Transverse colon (tissue), 4 donors: ENCODE measurements at regions not wholly inside any gene's neighbourhood (a gene's known extent, or its start where the extent isn't known, plus 50 kb on each side); places are given as distances from the start of the nearest gene placed in this dataset.

ENCODE experiments used
- POLR2A ChIP-seq: fragments of 450-650 bp; IDR thresholded peaks from one replicate; pipeline ENCODE4 v1.6.1; 2016; ENCODE audit warnings: antibody characterized with exemption, mild to moderate bottlenecking, moderate library complexity
- POLR2AphosphoS5 ChIP-seq, 3 donors: sonication (generic); formaldehyde crosslinking; IDR thresholded peaks; one replicate each; pipeline ENCODE4 v1.6.1; 2016; ENCODE audit warnings: antibody characterized with exemption in 3 of 3
- TF ChIP-seq, protein P1 (sequence below), 5 experiments: fragments of 200-600 bp in 3 of 5; fragments of 450-650 bp in 2 of 5; sonication (generic) in 3 of 5; IDR thresholded peaks; 1 replicate in 2 of 5; 2 replicates in 3 of 5; pipeline ENCODE4 v1.5.1; 2016 to 2017; ENCODE audit warnings: antibody characterized with exemption in 5 of 5, inconsistent platforms in 3 of 5, mild to moderate bottlenecking in 2 of 5, moderate library complexity in 1 of 5

DNA sequence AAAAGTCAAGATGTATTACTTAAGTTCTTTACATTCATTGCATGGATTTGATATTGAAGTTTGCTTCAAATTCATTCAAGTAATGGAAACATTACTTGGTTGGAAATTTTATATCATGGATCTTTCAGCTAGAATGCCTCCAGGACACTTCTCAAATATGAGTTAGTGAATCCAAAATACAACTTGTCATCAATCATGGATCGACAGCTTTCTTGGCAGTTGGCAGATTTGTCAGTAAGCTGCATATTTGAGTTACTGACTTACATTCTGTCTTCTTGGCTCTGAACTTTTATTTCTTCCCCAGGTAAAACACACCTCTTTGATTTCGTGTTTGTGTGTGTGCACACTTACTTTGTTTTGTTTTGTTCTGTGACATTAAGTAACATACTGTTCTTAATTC is 1171.1 kb downstream of the TAF11L14 start:
- TF ChIP-seq, protein P1, sequence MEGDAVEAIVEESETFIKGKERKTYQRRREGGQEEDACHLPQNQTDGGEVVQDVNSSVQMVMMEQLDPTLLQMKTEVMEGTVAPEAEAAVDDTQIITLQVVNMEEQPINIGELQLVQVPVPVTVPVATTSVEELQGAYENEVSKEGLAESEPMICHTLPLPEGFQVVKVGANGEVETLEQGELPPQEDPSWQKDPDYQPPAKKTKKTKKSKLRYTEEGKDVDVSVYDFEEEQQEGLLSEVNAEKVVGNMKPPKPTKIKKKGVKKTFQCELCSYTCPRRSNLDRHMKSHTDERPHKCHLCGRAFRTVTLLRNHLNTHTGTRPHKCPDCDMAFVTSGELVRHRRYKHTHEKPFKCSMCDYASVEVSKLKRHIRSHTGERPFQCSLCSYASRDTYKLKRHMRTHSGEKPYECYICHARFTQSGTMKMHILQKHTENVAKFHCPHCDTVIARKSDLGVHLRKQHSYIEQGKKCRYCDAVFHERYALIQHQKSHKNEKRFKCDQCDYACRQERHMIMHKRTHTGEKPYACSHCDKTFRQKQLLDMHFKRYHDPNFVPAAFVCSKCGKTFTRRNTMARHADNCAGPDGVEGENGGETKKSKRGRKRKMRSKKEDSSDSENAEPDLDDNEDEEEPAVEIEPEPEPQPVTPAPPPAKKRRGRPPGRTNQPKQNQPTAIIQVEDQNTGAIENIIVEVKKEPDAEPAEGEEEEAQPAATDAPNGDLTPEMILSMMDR (IDR thresholded peaks at IDR 0.05), result no peak
- TF ChIP-seq POLR2A (no peak), POLR2AphosphoS5 (IDR thresholded peaks at IDR 0.05) (no peak)
